ENCODE measurements at regions not wholly inside any gene's neighbourhood (a gene's known extent, or its start where the extent isn't known, plus 50 kb on each side); places are given as distances from the start of the nearest gene placed in this dataset.

- H3K4me3 ChIP-seq (replicated peaks in 1 of 2; ENCODE audit: low read depth in 2 of 2, low read length in 2 of 2): no peak overlapping the region
- DNase-seq (ENCODE audit: low read depth in 2 of 2): peak in 1 of 2 donors; percentile 19
- no peak for TF ChIP-seq CTCF (IDR thresholded peaks at IDR 0.05; ENCODE audit: low read depth, low read length)
These were observed 437.5 kb downstream of the TFEC start for GRCh38 chr7:115593111-115593510.

GRCh38 chr7:115585015-115585718, 445.4 kb downstream of the TFEC start:
- TF ChIP-seq CTCF (IDR thresholded peaks at IDR 0.05; ENCODE audit: low read depth, low read length): no peak
- no peak overlapping the region for H3K4me3 ChIP-seq (replicated peaks in 1 of 2; ENCODE audit: low read depth in 2 of 2, low read length in 2 of 2)
- no peak for DNase-seq (ENCODE audit: low read depth in 2 of 2)

GRCh38 chr7:115582956-115583355, 447.6 kb downstream of the TFEC start:
- DNase-seq (ENCODE audit: low read depth in 2 of 2): peak in 1 of 2 donors; percentile 27
- H3K4me3 ChIP-seq (replicated peaks in 1 of 2; ENCODE audit: low read depth in 2 of 2, low read length in 2 of 2): no peak overlapping the region
- TF ChIP-seq CTCF (IDR thresholded peaks at IDR 0.05; ENCODE audit: low read depth, low read length): no peak

- no peak overlapping the region for H3K4me3 ChIP-seq (replicated peaks in 1 of 2; ENCODE audit: low read depth in 2 of 2, low read length in 2 of 2)
- TF ChIP-seq CTCF (IDR thresholded peaks at IDR 0.05; ENCODE audit: low read depth, low read length): no peak
- DNase-seq (ENCODE audit: low read depth in 2 of 2): no peak
These were observed 452.0 kb downstream of the TFEC start for GRCh38 chr7:115578576-115578975.

GRCh38 chr7:115574681-115575291, 455.8 kb downstream of the TFEC start:
- no peak for TF ChIP-seq CTCF (IDR thresholded peaks at IDR 0.05; ENCODE audit: low read depth, low read length)
- H3K4me3 ChIP-seq (replicated peaks in 1 of 2; ENCODE audit: low read depth in 2 of 2, low read length in 2 of 2): no peak overlapping the region
- no peak for DNase-seq (ENCODE audit: low read depth in 2 of 2)

GRCh38 chr7:115572111-115572510, 458.5 kb downstream of the TFEC start:
- DNase-seq (ENCODE audit: low read depth in 2 of 2): no peak
- TF ChIP-seq CTCF (IDR thresholded peaks at IDR 0.05; ENCODE audit: low read depth, low read length): no peak
- H3K4me3 ChIP-seq (replicated peaks in 1 of 2; ENCODE audit: low read depth in 2 of 2, low read length in 2 of 2): no peak overlapping the region
